ENCODE measurements at regions not wholly inside any gene's neighbourhood (a gene's known extent, or its start where the extent isn't known, plus 50 kb on each side); places are given as distances from the start of the nearest gene placed in this dataset.

DNA sequence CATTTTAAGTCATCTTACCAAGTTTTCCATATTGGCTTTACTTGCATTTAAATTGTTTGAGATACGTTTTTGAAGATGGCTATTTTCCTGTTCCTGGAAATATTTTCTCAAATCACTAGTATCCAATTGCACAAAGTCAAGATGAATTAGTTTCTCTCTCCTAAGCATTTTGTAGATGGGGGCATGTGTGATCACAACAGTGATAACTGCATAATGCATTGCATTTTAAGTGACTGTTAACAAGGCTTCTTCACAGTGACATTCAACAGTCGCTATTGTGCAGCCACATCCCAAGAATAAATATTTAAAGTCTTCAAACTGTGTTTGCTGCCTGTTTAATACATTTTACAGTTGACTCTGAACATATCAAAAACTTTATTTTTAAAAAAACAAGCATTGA lies 694.2 kb upstream of the CDH7 start:
- no peak overlapping the region for H3K9ac ChIP-seq (ENCODE audit: low read depth, low read length)
- H3K4me3 ChIP-seq (ENCODE audit: low read depth in 1 of 2, low read length in 2 of 2), result no peak overlapping the region
- no peaks in the 10 kb centered on the region for H3K36me3 ChIP-seq (ENCODE audit: insufficient read depth, low read length)
- no peaks in the 10 kb centered on the region for H4K20me1 ChIP-seq (ENCODE audit: insufficient read depth, low read length)
- no peak overlapping the region for H3K4me2 ChIP-seq (ENCODE audit: insufficient read depth, low read length)
- no peaks in the 10 kb centered on the region for H3K79me2 ChIP-seq (ENCODE audit: insufficient read depth, low read length)
- H3K27ac ChIP-seq (ENCODE audit: low read length), result no peak overlapping the region
- H3K27me3 ChIP-seq (ENCODE audit: insufficient read depth, low read length, poor library complexity), result no peaks in the 10 kb centered on the region
- H2AFZ ChIP-seq (ENCODE audit: low read depth, low read length), result no peak overlapping the region
- DNase-seq (no peak), ATAC-seq (ENCODE audit: insufficient read depth, low read depth) (no peak)
- TF ChIP-seq EZH2 (IDR thresholded peaks at IDR 0.05; ENCODE audit: borderline replicate concordance, low read depth, low read length, severe bottlenecking), result no peak
- TF ChIP-seq, protein P1, sequence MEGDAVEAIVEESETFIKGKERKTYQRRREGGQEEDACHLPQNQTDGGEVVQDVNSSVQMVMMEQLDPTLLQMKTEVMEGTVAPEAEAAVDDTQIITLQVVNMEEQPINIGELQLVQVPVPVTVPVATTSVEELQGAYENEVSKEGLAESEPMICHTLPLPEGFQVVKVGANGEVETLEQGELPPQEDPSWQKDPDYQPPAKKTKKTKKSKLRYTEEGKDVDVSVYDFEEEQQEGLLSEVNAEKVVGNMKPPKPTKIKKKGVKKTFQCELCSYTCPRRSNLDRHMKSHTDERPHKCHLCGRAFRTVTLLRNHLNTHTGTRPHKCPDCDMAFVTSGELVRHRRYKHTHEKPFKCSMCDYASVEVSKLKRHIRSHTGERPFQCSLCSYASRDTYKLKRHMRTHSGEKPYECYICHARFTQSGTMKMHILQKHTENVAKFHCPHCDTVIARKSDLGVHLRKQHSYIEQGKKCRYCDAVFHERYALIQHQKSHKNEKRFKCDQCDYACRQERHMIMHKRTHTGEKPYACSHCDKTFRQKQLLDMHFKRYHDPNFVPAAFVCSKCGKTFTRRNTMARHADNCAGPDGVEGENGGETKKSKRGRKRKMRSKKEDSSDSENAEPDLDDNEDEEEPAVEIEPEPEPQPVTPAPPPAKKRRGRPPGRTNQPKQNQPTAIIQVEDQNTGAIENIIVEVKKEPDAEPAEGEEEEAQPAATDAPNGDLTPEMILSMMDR (IDR thresholded peaks at IDR 0.05; ENCODE audit: borderline replicate concordance, extremely low read depth, low read length, poor library complexity, severe bottlenecking), result no peak
- H3K9me3 ChIP-seq (ENCODE audit: insufficient read depth, low read length, severe bottlenecking), result no peaks in the 10 kb centered on the region
- no peaks in the 10 kb centered on the region for H3K4me1 ChIP-seq (ENCODE audit: insufficient read depth, low read length)

DNA sequence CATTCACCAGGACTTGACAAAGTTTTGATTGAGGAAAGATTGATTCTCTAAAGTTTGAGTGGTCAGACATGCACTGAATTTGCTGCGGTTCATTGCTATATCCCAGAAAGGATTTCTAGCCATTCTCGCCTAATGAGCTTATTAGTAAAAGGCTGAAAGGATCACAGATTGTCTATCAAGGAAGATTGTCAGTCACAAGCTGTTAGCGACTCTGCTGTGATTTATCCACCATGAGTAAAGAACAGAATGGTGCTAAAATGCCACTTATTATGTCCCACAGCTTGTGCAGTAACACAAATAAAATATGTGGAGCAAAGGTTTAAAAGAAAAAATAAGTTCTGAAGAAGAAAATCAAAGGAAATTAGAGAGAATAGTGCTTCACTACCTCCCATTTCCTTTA lies 701.2 kb upstream of the CDH7 start:
- no peaks in the 10 kb centered on the region for H3K79me2 ChIP-seq (ENCODE audit: insufficient read depth, low read length)
- H3K27ac ChIP-seq (ENCODE audit: low read length), result no peak overlapping the region
- TF ChIP-seq EZH2 (IDR thresholded peaks at IDR 0.05; ENCODE audit: borderline replicate concordance, low read depth, low read length, severe bottlenecking), result no peak
- TF ChIP-seq, protein P1 (IDR thresholded peaks at IDR 0.05; ENCODE audit: borderline replicate concordance, extremely low read depth, low read length, poor library complexity, severe bottlenecking), result no peak
- H3K9ac ChIP-seq (ENCODE audit: low read depth, low read length), result no peak overlapping the region
- no peak for ATAC-seq (ENCODE audit: insufficient read depth, low read depth)
- H2AFZ ChIP-seq (ENCODE audit: low read depth, low read length), result no peak overlapping the region
- H4K20me1 ChIP-seq (ENCODE audit: insufficient read depth, low read length), result no peaks in the 10 kb centered on the region
- no peak overlapping the region for H3K4me2 ChIP-seq (ENCODE audit: insufficient read depth, low read length)
- H3K4me3 ChIP-seq (ENCODE audit: low read depth in 1 of 2, low read length in 2 of 2), result no peak overlapping the region
- H3K9me3 ChIP-seq (ENCODE audit: insufficient read depth, low read length, severe bottlenecking), result no peaks in the 10 kb centered on the region
- H3K27me3 ChIP-seq (ENCODE audit: insufficient read depth, low read length, poor library complexity), result no peaks in the 10 kb centered on the region
- no peaks in the 10 kb centered on the region for H3K36me3 ChIP-seq (ENCODE audit: insufficient read depth, low read length)
- no peak for DNase-seq
- H3K4me1 ChIP-seq (ENCODE audit: insufficient read depth, low read length), result no peaks in the 10 kb centered on the region

DNA sequence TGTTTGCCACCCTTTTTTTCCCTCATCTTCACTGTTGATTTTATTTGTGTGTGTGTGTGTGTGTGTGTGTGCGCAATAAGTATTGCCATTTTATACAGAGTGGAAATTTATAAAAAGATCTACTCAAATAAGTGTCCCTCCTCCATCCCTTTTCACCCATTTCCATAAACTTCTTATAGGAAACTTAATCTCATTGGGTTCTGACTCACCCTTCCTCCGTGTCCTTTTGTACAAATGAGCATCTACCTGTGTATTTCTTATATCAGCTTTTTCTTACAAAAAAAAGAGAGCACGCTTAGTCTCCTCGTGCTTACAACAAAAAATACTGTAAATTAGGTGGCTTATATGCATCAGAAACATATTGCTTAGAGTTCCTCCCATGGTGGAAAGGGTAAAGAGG lies 711.2 kb upstream of the CDH7 start:
- Histone ChIP-seq H3K36me3 (ENCODE audit: insufficient read depth, low read length) (no peaks in the 10 kb centered on the region), H3K27me3 (ENCODE audit: insufficient read depth, low read length, poor library complexity) (no peaks in the 10 kb centered on the region), H3K4me3 (ENCODE audit: low read depth in 1 of 2, low read length in 2 of 2) (no peak overlapping the region), H3K9me3 (ENCODE audit: insufficient read depth, low read length, severe bottlenecking) (no peaks in the 10 kb centered on the region), H2AFZ (ENCODE audit: low read depth, low read length) (no peak overlapping the region), H3K9ac (ENCODE audit: low read depth, low read length) (no peak overlapping the region), H4K20me1 (ENCODE audit: insufficient read depth, low read length) (no peaks in the 10 kb centered on the region), H3K79me2 (ENCODE audit: insufficient read depth, low read length) (no peaks in the 10 kb centered on the region), H3K4me2 (ENCODE audit: insufficient read depth, low read length) (no peak overlapping the region), H3K27ac (ENCODE audit: low read length) (no peak overlapping the region), H3K4me1 (ENCODE audit: insufficient read depth, low read length) (no peaks in the 10 kb centered on the region)
- no peak for ATAC-seq (ENCODE audit: insufficient read depth, low read depth)
- TF ChIP-seq, protein P1 (IDR thresholded peaks at IDR 0.05; ENCODE audit: borderline replicate concordance, extremely low read depth, low read length, poor library complexity, severe bottlenecking), result no peak
- no peak for TF ChIP-seq EZH2 (IDR thresholded peaks at IDR 0.05; ENCODE audit: borderline replicate concordance, low read depth, low read length, severe bottlenecking)
- no peak for DNase-seq

DNA sequence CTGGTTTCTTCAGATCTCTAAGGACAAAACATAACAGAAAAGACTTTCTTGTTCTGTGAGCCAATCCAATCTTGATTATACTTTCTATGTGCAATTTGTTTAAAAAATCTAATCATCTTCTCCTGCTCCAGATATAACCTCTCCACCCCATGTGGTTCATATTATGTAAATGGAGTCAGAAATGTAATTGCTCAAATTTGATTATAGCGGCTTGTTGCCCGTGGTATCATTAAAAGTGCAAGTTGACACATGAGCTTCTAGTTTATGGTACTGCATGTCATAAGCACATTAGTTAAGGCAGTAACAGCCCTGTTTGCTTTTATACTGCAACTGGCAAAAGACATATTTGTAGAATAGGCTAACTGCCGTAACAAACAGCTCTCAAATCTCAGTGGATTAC lies 715.1 kb upstream of the CDH7 start:
- no peak overlapping the region for H3K27ac ChIP-seq (ENCODE audit: low read length)
- H3K4me2 ChIP-seq (ENCODE audit: insufficient read depth, low read length), result no peak overlapping the region
- no peak overlapping the region for H3K4me3 ChIP-seq (ENCODE audit: low read depth in 1 of 2, low read length in 2 of 2)
- H3K27me3 ChIP-seq (ENCODE audit: insufficient read depth, low read length, poor library complexity), result no peaks in the 10 kb centered on the region
- no peak for TF ChIP-seq EZH2 (IDR thresholded peaks at IDR 0.05; ENCODE audit: borderline replicate concordance, low read depth, low read length, severe bottlenecking)
- TF ChIP-seq, protein P1 (IDR thresholded peaks at IDR 0.05; ENCODE audit: borderline replicate concordance, extremely low read depth, low read length, poor library complexity, severe bottlenecking), result no peak
- no peaks in the 10 kb centered on the region for H4K20me1 ChIP-seq (ENCODE audit: insufficient read depth, low read length)
- H2AFZ ChIP-seq (ENCODE audit: low read depth, low read length), result no peak overlapping the region
- no peak for DNase-seq
- ATAC-seq (ENCODE audit: insufficient read depth, low read depth), result no peak
- H3K79me2 ChIP-seq (ENCODE audit: insufficient read depth, low read length), result no peaks in the 10 kb centered on the region
- H3K9ac ChIP-seq (ENCODE audit: low read depth, low read length), result no peak overlapping the region
- no peaks in the 10 kb centered on the region for H3K9me3 ChIP-seq (ENCODE audit: insufficient read depth, low read length, severe bottlenecking)
- H3K4me1 ChIP-seq (ENCODE audit: insufficient read depth, low read length), result no peaks in the 10 kb centered on the region
- no peaks in the 10 kb centered on the region for H3K36me3 ChIP-seq (ENCODE audit: insufficient read depth, low read length)

Measured in DND-41 (cell line).